KMS-11 (cell line): ENCODE measurements at regions not wholly inside any gene's neighbourhood (a gene's known extent, or its start where the extent isn't known, plus 50 kb on each side); places are given as distances from the start of the nearest gene placed in this dataset.

ENCODE experiments used
- H2AFZ ChIP-seq: fragments of 200-600 bp; sonication (generic); 2 replicates; pipeline ENCODE4 v1.6.1; 2016; ENCODE audit warnings: antibody characterized with exemption, mixed run types, low read depth
- H3K27ac ChIP-seq: fragments of 200-600 bp; sonication (generic); 2 replicates; pipeline ENCODE4 v1.6.1; 2016; ENCODE audit warnings: mild to moderate bottlenecking, mixed run types
- H3K27me3 ChIP-seq: fragments of 200-600 bp; sonication (generic); 2 replicates; pipeline ENCODE4 v1.6.1; 2017; ENCODE audit warnings: mild to moderate bottlenecking, low read depth, mixed run types, moderate library complexity; ENCODE audit not compliant: insufficient read depth
- H3K36me3 ChIP-seq: fragments of 200-600 bp; sonication (generic); 2 replicates; pipeline ENCODE4 v1.6.1; 2017; ENCODE audit warnings: mild to moderate bottlenecking, mixed run types; ENCODE audit not compliant: insufficient read depth
- H3K4me1 ChIP-seq: fragments of 200-600 bp; sonication (generic); 2 replicates; pipeline ENCODE4 v1.6.1; 2016; ENCODE audit warnings: mild to moderate bottlenecking, low read depth, mixed run types; ENCODE audit not compliant: poor library complexity, severe bottlenecking
- H3K4me2 ChIP-seq: fragments of 200-600 bp; sonication (generic); 2 replicates; pipeline ENCODE4 v1.7.0; 2016; ENCODE audit warnings: mild to moderate bottlenecking, mixed run types
- H3K4me3 ChIP-seq: fragments of 200-600 bp; sonication (generic); IDR thresholded peaks from 2 replicates; pipeline ENCODE4 v1.6.1; 2017; ENCODE audit warnings: low read depth, low read length, mixed read lengths; ENCODE audit not compliant: insufficient read depth
- H3K79me2 ChIP-seq: fragments of 200-600 bp; sonication (generic); 2 replicates; pipeline ENCODE4 v1.6.1; 2016; ENCODE audit warnings: low read depth, mixed run types; ENCODE audit not compliant: insufficient read depth
- H3K9ac ChIP-seq: fragments of 200-600 bp; sonication (generic); 2 replicates; pipeline ENCODE4 v1.6.1; 2016; ENCODE audit warnings: mild to moderate bottlenecking, mixed run types
- H4K20me1 ChIP-seq: fragments of 200-600 bp; sonication (generic); 2 replicates; pipeline ENCODE4 v1.6.1; 2016; ENCODE audit warnings: mild to moderate bottlenecking, mixed run types; ENCODE audit not compliant: insufficient read depth
- CTCF ChIP-seq: fragments of 200-600 bp; sonication (generic); conservative IDR thresholded peaks from 2 replicates; pipeline ENCODE4 v1.6.1; 2017; ENCODE audit warnings: low read depth, mild to moderate bottlenecking, antibody characterized with exemption, low read length, moderate library complexity, mixed read lengths

GRCh38 chr5:68519143-68519542, 303.6 kb downstream of the PIK3R1 start:
- no peaks in the 10 kb centered on the region for H3K27me3 ChIP-seq
- H3K36me3 ChIP-seq, result no peaks in the 10 kb centered on the region
- H4K20me1 ChIP-seq, result no peaks in the 10 kb centered on the region
- no peaks in the 10 kb centered on the region for H3K79me2 ChIP-seq
- H3K4me3 ChIP-seq, result no peak overlapping the region
- no peaks in the 10 kb centered on the region for H3K4me1 ChIP-seq
- H2AFZ ChIP-seq, result no peak overlapping the region
- no peak overlapping the region for H3K27ac ChIP-seq
- no peak overlapping the region for H3K4me2 ChIP-seq
- no peak for TF ChIP-seq CTCF
- H3K9ac ChIP-seq, result no peak overlapping the region

GRCh38 chr5:68521776-68522175, 306.2 kb downstream of the PIK3R1 start:
- H3K27ac ChIP-seq, result no peak overlapping the region
- H3K9ac ChIP-seq, result no peak overlapping the region
- TF ChIP-seq CTCF, result no peak
- no peak overlapping the region for H3K4me3 ChIP-seq
- no peak overlapping the region for H3K4me2 ChIP-seq
- H3K4me1 ChIP-seq, result no peaks in the 10 kb centered on the region
- no peaks in the 10 kb centered on the region for H3K79me2 ChIP-seq
- H2AFZ ChIP-seq, result no peak overlapping the region
- no peaks in the 10 kb centered on the region for H3K36me3 ChIP-seq
- no peaks in the 10 kb centered on the region for H4K20me1 ChIP-seq
- H3K27me3 ChIP-seq, result no peaks in the 10 kb centered on the region

GRCh38 chr5:68522863-68523262, 307.3 kb downstream of the PIK3R1 start:
- TF ChIP-seq CTCF, result no peak
- Histone ChIP-seq H3K9ac (no peak overlapping the region), H3K27me3 (no peaks in the 10 kb centered on the region), H3K4me3 (no peak overlapping the region), H3K4me2 (no peak overlapping the region), H3K4me1 (no peaks in the 10 kb centered on the region), H3K27ac (no peak overlapping the region), H3K36me3 (no peaks in the 10 kb centered on the region), H2AFZ (no peak overlapping the region), H3K79me2 (no peaks in the 10 kb centered on the region), H4K20me1 (no peaks in the 10 kb centered on the region)

- no peak overlapping the region for H2AFZ ChIP-seq
- no peak for TF ChIP-seq CTCF
- H3K27me3 ChIP-seq, result no peaks in the 10 kb centered on the region
- H3K27ac ChIP-seq, result no peak overlapping the region
- no peaks in the 10 kb centered on the region for H4K20me1 ChIP-seq
- H3K36me3 ChIP-seq, result no peaks in the 10 kb centered on the region
- H3K4me2 ChIP-seq, result no peak overlapping the region
- H3K4me1 ChIP-seq, result no peaks in the 10 kb centered on the region
- no peak overlapping the region for H3K9ac ChIP-seq
- H3K4me3 ChIP-seq, result no peak overlapping the region
- H3K79me2 ChIP-seq, result no peaks in the 10 kb centered on the region
These were observed 313.3 kb downstream of the PIK3R1 start for GRCh38 chr5:68528821-68529273.
